ENCODE measurements at regions not wholly inside any gene's neighbourhood (a gene's known extent, or its start where the extent isn't known, plus 50 kb on each side); places are given as distances from the start of the nearest gene placed in this dataset.
A peak's percentile ranks its signal among the peaks of the same experiment; 100 is the strongest.

DNA sequence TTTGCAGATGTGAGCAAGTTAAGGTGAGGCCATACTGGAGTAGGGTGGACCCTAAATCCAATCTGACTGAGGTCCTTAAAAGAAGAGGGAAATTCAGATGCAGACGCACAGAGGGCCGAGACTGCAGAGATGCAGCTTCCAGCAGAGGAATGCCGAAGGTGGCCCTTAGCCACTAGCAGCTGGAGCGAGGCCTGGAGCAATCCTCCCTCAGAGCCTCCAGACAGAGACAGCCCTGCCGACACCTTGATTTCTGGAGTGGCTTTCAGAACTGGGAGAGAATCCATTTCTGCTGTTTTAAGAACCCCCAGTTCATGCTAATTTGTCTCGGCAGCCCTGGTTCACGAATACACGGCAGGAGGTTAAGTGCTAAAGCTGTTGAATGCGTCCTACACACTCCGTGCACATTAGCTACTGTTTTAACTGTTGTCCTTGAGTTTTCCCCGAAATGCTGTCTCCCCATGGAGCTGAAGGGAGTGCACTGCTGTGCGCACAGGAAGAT, 135.5 kb downstream of the IRF8 start:
- 88 to 89% (median 89%) methylated on average over 12 of the region's 12 CpGs for WGBS, 3 donors
- H3K9me3 ChIP-seq (ENCODE audit: control insufficient read depth in 2 of 2, insufficient read depth in 1 of 2, low read depth in 1 of 2, low read length in 1 of 2), result peaks cover 0 to 7% of the 10 kb centered on the region in 2 donors
- H3K27me3 ChIP-seq (ENCODE audit: control insufficient read depth in 3 of 3, insufficient read depth in 3 of 3, low read length in 3 of 3), result peaks cover 0 to 9% (median 0%) of the 10 kb centered on the region in 3 donors
- no peaks in the 10 kb centered on the region for H3K36me3 ChIP-seq (ENCODE audit: control insufficient read depth in 3 of 3, insufficient read depth in 2 of 3, low read depth in 1 of 3, low read length in 3 of 3)
- no peak for FAIRE-seq
- no peak overlapping the region for H3K4me3 ChIP-seq (ENCODE audit: low read depth in 1 of 3, low read length in 3 of 3)
- peaks cover 0 to 14% (median 0%) of the 10 kb centered on the region in 3 donors for H3K4me1 ChIP-seq (ENCODE audit: control insufficient read depth in 3 of 3, insufficient read depth in 2 of 3, low read depth in 1 of 3, low read length in 2 of 3)
- no peak for DNase-seq
- no peak overlapping the region for H3K27ac ChIP-seq (ENCODE audit: low read depth in 1 of 3, low read length in 2 of 3)

DNA sequence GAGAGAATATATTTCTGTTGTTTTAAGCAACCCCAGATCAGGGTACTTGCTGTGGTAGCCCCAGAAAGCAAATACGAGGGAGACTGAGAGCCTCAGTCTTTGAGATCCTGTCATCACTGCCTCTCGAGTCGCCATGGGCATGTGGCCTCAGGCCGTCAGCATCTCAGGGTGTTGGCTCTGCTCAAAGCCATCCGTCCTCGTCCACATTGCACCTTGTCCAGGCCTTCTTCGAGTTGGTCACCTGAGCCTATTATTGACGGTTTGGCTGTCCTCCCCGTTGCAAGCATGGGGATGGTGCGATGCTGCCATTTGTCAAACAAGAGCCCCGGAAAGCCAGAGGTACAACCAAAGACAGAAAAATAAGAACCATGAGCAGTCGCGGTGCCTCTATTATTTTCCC, 136.9 kb downstream of the IRF8 start:
- 93 to 95% (median 95%) methylated on average over 13 of the region's 13 CpGs for WGBS, 3 donors
- no peak for DNase-seq
- peaks cover 0 to 4% of the 10 kb centered on the region in 2 donors for H3K9me3 ChIP-seq (ENCODE audit: control insufficient read depth in 2 of 2, insufficient read depth in 1 of 2, low read depth in 1 of 2, low read length in 1 of 2)

DNA sequence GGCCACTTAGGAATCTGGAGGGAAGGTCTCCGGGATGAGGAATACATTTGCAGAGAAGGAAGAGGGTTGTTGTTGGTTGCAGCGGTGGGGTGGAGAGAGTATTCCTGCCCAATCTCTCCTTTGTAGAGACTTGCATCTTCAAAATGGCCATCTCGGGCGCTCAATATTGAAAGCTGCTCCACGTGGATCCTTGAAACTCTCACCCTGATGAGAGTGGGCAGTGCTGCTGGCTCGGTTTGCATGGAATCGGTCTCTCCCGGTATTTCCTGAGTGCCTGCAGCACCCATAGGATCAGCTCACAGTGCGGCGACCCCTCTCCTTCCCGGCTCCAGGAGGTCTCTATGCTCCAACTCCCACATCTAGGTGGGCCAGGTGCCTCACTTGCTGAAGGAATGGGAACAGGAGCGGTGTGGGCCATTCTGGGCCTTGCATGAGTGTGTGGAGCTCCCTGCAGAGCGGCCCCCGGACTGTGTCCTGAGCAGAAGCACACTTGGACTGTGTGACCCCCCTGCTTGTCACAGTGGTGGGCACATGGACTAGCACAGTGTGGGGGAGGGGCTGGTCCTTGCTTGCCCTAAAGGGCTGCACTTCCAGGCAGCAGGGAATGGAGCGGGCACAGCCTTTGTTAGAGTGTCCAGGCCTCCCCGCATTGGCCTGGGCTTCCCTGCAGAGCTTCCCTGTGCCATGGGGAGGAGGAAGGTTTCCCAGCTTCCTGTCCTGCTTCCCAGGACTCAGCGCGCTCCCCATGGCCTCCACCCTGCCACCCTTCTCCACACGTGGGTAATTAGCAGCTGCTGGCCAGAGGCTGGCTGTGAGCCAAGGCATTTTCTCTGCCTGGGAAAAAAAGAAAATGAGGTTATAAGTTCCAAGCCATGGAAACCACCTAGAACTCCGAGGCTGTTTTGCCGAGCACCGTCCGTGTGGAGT, 139.3 kb downstream of the IRF8 start:
- Histone ChIP-seq H3K4me1 (ENCODE audit: control insufficient read depth in 3 of 3, insufficient read depth in 2 of 3, low read depth in 1 of 3, low read length in 2 of 3) (peaks cover 0 to 8% (median 2%) of the 10 kb centered on the region in 3 donors), H3K27me3 (ENCODE audit: control insufficient read depth in 3 of 3, insufficient read depth in 3 of 3, low read length in 3 of 3) (peaks cover 0 to 2% (median 0%) of the 10 kb centered on the region in 3 donors), H3K4me3 (ENCODE audit: low read depth in 1 of 3, low read length in 3 of 3) (no peak overlapping the region), H3K27ac (ENCODE audit: low read depth in 1 of 3, low read length in 2 of 3) (no peak overlapping the region), H3K36me3 (ENCODE audit: control insufficient read depth in 3 of 3, insufficient read depth in 2 of 3, low read depth in 1 of 3, low read length in 3 of 3) (no peaks in the 10 kb centered on the region), H3K9me3 (ENCODE audit: control insufficient read depth in 2 of 2, insufficient read depth in 1 of 2, low read depth in 1 of 2, low read length in 1 of 2) (no peaks in the 10 kb centered on the region)
- no peak for FAIRE-seq
- DNase-seq, result peak; percentile 45 to 49
- 60 to 75% (median 66%) methylated on average over 23 of the region's 23 CpGs for WGBS, 3 donors

More for the DNA sequence above, 136.9 kb downstream of the IRF8 start:
- peaks cover 0 to 12% (median 0%) of the 10 kb centered on the region in 3 donors for H3K4me1 ChIP-seq (ENCODE audit: control insufficient read depth in 3 of 3, insufficient read depth in 2 of 3, low read depth in 1 of 3, low read length in 2 of 3)
- peaks cover 0 to 3% (median 0%) of the 10 kb centered on the region in 3 donors for H3K27me3 ChIP-seq (ENCODE audit: control insufficient read depth in 3 of 3, insufficient read depth in 3 of 3, low read length in 3 of 3)
- FAIRE-seq, result no peak
- H3K36me3 ChIP-seq (ENCODE audit: control insufficient read depth in 3 of 3, insufficient read depth in 2 of 3, low read depth in 1 of 3, low read length in 3 of 3), result no peaks in the 10 kb centered on the region
- H3K27ac ChIP-seq (ENCODE audit: low read depth in 1 of 3, low read length in 2 of 3), result no peak overlapping the region
- no peak overlapping the region for H3K4me3 ChIP-seq (ENCODE audit: low read depth in 1 of 3, low read length in 3 of 3)

DNA sequence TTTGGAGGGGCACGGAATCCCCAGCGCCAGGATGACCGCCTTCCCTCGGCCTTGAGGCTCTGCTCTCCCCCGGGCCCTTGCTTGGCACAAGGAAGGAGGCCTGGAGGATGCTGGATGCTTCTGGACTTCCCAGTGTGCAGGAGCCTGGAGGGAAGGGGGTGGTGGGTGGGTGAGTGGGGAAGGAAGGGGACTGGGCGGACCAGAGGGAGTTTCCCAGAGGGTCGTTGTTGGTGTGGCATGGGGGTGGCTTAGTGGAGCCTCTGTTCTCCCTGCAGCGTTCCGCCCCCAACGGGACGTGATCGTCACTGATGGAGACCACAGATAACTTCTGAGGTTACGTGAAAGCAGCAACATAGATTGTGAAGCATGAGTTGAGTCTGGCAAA, 140.0 kb downstream of the IRF8 start:
- Histone ChIP-seq H3K27ac (ENCODE audit: low read depth in 1 of 3, low read length in 2 of 3) (no peak overlapping the region), H3K4me3 (ENCODE audit: low read depth in 1 of 3, low read length in 3 of 3) (no peak overlapping the region), H3K36me3 (ENCODE audit: control insufficient read depth in 3 of 3, insufficient read depth in 2 of 3, low read depth in 1 of 3, low read length in 3 of 3) (no peaks in the 10 kb centered on the region), H3K27me3 (ENCODE audit: control insufficient read depth in 3 of 3, insufficient read depth in 3 of 3, low read length in 3 of 3) (peaks cover 0 to 2% (median 0%) of the 10 kb centered on the region in 3 donors), H3K4me1 (ENCODE audit: control insufficient read depth in 3 of 3, insufficient read depth in 2 of 3, low read depth in 1 of 3, low read length in 2 of 3) (peaks cover 0 to 8% (median 2%) of the 10 kb centered on the region in 3 donors), H3K9me3 (ENCODE audit: control insufficient read depth in 2 of 2, insufficient read depth in 1 of 2, low read depth in 1 of 2, low read length in 1 of 2) (no peaks in the 10 kb centered on the region)
- 40 to 49% (median 42%) methylated on average over 13 of the region's 13 CpGs for WGBS, 3 donors
- no peak for FAIRE-seq
- no peak for DNase-seq

DNA sequence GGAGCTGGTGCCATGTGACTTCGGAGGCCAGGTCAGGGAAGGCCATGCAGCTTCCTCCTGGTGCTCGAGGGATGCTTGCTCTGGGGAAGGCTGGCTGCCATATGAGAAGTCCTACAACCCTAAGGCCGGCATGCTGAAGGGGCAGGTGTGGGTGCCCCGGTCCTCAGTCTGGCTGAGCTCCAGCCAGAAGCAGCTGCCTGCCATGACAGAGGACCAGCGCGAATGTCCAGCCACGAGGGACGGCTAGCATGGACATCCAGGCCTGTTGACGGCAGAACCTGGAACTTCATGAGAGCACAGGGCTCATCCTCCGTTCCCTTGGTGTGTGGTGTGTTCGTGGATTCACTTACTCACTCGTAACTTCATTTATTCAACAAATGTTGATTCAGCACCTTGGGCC, 140.6 kb downstream of the IRF8 start:
- FAIRE-seq (no peak), DNase-seq (no peak)
- no peaks in the 10 kb centered on the region for H3K9me3 ChIP-seq (ENCODE audit: control insufficient read depth in 2 of 2, insufficient read depth in 1 of 2, low read depth in 1 of 2, low read length in 1 of 2)
- 81 to 85% (median 85%) methylated on average over 12 of the region's 12 CpGs for WGBS, 3 donors
- peaks cover 0 to 2% (median 0%) of the 10 kb centered on the region in 3 donors for H3K27me3 ChIP-seq (ENCODE audit: control insufficient read depth in 3 of 3, insufficient read depth in 3 of 3, low read length in 3 of 3)
- H3K36me3 ChIP-seq (ENCODE audit: control insufficient read depth in 3 of 3, insufficient read depth in 2 of 3, low read depth in 1 of 3, low read length in 3 of 3), result no peaks in the 10 kb centered on the region
- peaks cover 0 to 8% (median 2%) of the 10 kb centered on the region in 3 donors for H3K4me1 ChIP-seq (ENCODE audit: control insufficient read depth in 3 of 3, insufficient read depth in 2 of 3, low read depth in 1 of 3, low read length in 2 of 3)
- H3K27ac ChIP-seq (ENCODE audit: low read depth in 1 of 3, low read length in 2 of 3), result no peak overlapping the region
- H3K4me3 ChIP-seq (ENCODE audit: low read depth in 1 of 3, low read length in 3 of 3), result no peak overlapping the region

DNA sequence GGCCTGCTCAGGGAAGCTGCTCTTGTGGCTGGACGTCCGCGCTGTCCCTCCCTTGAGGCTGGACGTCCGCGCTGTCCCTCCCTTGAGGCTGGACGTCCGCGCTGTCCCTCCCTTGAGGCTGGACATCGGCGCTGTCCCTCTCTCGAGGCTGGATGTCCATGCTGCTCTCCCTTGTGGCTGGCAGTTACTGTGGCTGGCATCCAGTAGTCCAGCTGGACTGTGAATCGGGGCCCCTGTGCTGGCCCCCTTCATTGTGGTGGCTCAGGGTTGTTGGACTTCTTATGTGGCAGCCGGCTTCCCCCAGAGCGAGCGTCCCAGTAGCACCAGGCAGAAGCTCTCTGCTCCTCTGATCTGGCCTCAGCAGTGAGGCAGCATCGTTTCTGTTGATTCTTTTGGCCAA, 141.5 kb downstream of the IRF8 start:
- H3K4me1 ChIP-seq (ENCODE audit: control insufficient read depth in 3 of 3, insufficient read depth in 2 of 3, low read depth in 1 of 3, low read length in 2 of 3), result peaks cover 0 to 8% (median 2%) of the 10 kb centered on the region in 3 donors

DNA sequence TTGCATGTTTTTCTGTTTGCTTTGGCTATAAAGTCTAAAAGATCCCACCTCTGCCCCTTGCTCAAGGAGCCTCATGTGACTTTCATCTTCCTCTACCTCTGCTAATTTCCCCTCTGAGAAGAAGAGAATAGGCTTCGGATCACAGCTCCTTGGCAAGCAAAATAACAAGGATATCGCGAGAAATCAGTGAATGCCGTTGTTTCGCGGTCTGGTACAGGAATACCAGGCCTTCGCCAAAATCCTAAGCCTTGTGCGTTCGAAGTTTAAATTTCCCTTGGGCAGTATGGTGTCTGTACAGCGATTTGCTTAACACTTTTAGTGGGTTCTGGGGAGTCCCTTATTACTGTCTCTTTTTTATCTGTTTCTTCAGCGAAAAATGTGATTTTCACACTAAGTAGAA, 142.3 kb downstream of the IRF8 start:
- no peaks in the 10 kb centered on the region for H3K9me3 ChIP-seq (ENCODE audit: control insufficient read depth in 2 of 2, insufficient read depth in 1 of 2, low read depth in 1 of 2, low read length in 1 of 2)
- H3K36me3 ChIP-seq (ENCODE audit: control insufficient read depth in 3 of 3, insufficient read depth in 2 of 3, low read depth in 1 of 3, low read length in 3 of 3), result no peaks in the 10 kb centered on the region
- no peak for DNase-seq
- no peak for FAIRE-seq
- H3K27ac ChIP-seq (ENCODE audit: low read depth in 1 of 3, low read length in 2 of 3), result no peak overlapping the region
- WGBS, 3 donors, result 89 to 93% (median 91%) methylated on average over 11 of the region's 11 CpGs
- no peak overlapping the region for H3K4me3 ChIP-seq (ENCODE audit: low read depth in 1 of 3, low read length in 3 of 3)
- peaks cover 0 to 2% (median 0%) of the 10 kb centered on the region in 3 donors for H3K27me3 ChIP-seq (ENCODE audit: control insufficient read depth in 3 of 3, insufficient read depth in 3 of 3, low read length in 3 of 3)
- peaks cover 0 to 8% (median 2%) of the 10 kb centered on the region in 3 donors for H3K4me1 ChIP-seq (ENCODE audit: control insufficient read depth in 3 of 3, insufficient read depth in 2 of 3, low read depth in 1 of 3, low read length in 2 of 3)

More for the DNA sequence above, 141.5 kb downstream of the IRF8 start:
- FAIRE-seq (no peak), DNase-seq (no peak)
- WGBS, 3 donors, result 79 to 92% (median 91%) methylated on average over 17 of the region's 17 CpGs
- Histone ChIP-seq H3K9me3 (ENCODE audit: control insufficient read depth in 2 of 2, insufficient read depth in 1 of 2, low read depth in 1 of 2, low read length in 1 of 2) (no peaks in the 10 kb centered on the region), H3K4me3 (ENCODE audit: low read depth in 1 of 3, low read length in 3 of 3) (no peak overlapping the region), H3K27me3 (ENCODE audit: control insufficient read depth in 3 of 3, insufficient read depth in 3 of 3, low read length in 3 of 3) (peaks cover 0 to 2% (median 0%) of the 10 kb centered on the region in 3 donors), H3K36me3 (ENCODE audit: control insufficient read depth in 3 of 3, insufficient read depth in 2 of 3, low read depth in 1 of 3, low read length in 3 of 3) (no peaks in the 10 kb centered on the region), H3K27ac (ENCODE audit: low read depth in 1 of 3, low read length in 2 of 3) (no peak overlapping the region)

DNA sequence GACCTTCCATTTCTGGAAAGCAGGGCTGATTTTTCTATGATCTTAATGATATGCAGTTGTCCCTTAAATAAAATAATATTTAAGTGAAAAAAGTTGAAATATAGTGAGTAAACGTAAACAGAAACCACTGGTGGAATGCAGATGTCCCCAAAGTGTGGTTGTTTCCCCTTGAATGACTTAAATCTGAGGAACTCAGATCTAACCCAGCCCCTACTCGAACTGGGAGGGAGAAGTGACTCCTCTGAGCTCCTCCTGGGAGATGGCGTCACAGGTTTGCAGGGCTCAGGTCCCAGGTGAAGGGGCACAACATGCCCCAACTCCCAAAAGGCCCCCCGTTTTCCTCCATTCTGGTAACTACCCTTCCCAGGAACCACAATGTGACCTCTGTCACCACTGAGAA, 142.8 kb downstream of the IRF8 start:
- H3K4me3 ChIP-seq (ENCODE audit: low read depth in 1 of 3, low read length in 3 of 3), result no peak overlapping the region
- no peaks in the 10 kb centered on the region for H3K9me3 ChIP-seq (ENCODE audit: control insufficient read depth in 2 of 2, insufficient read depth in 1 of 2, low read depth in 1 of 2, low read length in 1 of 2)
- no peak overlapping the region for H3K27ac ChIP-seq (ENCODE audit: low read depth in 1 of 3, low read length in 2 of 3)
- DNase-seq, result no peak
- H3K4me1 ChIP-seq (ENCODE audit: control insufficient read depth in 3 of 3, insufficient read depth in 2 of 3, low read depth in 1 of 3, low read length in 2 of 3), result peaks cover 0 to 8% (median 2%) of the 10 kb centered on the region in 3 donors
- no peaks in the 10 kb centered on the region for H3K36me3 ChIP-seq (ENCODE audit: control insufficient read depth in 3 of 3, insufficient read depth in 2 of 3, low read depth in 1 of 3, low read length in 3 of 3)
- FAIRE-seq, result no peak
- WGBS, 3 donors, result 68 to 79% (median 71%) methylated on average over 4 of the region's 4 CpGs
- H3K27me3 ChIP-seq (ENCODE audit: control insufficient read depth in 3 of 3, insufficient read depth in 3 of 3, low read length in 3 of 3), result peaks cover 0 to 2% (median 0%) of the 10 kb centered on the region in 3 donors
